ENCODE measurements at regions not wholly inside any gene's neighbourhood (a gene's known extent, or its start where the extent isn't known, plus 50 kb on each side); places are given as distances from the start of the nearest gene placed in this dataset.
"Not testable (repeated sequence)": the region's sequence is repeated elsewhere in the genome, so short reads cannot be mapped to it uniquely, and the experiment has no call there.

DNA sequence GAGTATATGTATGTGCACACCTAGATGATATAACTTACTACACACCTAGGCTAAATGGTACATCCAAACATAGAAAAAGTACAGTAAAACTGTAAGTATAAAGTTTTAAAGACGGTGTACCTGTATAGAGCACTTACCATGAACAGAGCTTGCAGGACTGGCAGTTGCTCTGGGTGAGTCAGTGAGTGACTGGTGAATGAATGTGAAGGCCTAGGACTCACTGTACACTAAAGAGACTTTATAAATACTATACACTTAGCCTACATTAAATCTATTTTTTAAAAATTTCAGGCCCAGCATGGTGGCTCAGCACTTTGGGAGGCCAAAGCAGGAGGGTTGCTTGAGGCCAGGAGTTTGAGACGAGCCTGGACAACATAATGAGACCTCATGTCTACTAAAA lies 195.3 kb downstream of the FZD1 start:
- no peak for DNase-seq (ENCODE audit: low read depth)

DNA sequence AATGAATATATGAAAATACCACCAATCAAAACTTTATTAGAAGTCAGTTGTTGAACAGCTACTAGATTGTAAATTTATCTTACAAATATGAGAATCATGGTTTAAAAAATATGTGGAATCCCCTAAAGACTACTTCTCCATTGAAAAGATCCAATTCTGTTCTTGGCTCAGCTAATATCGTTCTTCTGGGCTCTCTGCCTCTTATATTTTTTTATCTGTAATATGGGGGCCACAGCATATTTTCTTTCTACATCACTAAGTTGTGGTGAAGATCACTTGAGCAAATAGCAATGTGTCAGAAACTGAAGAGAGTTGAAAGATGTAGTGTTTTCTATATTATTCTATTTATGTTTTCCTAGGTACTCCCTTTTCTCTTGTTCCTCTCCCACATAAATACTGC lies 198.1 kb downstream of the FZD1 start:
- DNase-seq (ENCODE audit: low read depth) = no peak

- no peak for DNase-seq (ENCODE audit: low read depth)
Measured at GRCh38 chr7:91463330-91463729, 199.1 kb downstream of the FZD1 start.

DNA sequence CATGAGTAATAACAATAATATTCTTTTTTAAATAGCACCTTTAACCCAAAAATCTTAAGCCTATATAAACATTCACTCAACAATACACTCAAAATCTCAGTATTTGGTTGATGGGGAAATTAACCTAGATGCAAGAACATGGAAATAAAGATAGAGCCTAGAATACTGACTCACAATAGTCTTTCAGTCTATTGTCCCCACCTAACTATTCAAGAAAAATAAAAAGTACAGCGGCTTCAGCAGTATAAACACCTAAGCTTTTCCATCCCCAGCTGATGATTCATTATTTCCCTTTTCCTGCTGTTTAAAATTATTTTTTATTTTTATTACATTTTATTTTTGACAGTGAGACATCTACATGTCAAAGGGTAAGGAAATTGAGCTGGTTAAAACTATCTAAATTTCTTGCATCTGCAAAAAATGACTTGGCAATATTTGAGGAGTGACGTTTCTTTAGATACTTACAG lies 201.4 kb downstream of the FZD1 start:
- DNase-seq (ENCODE audit: low read depth) = no peak

DNA sequence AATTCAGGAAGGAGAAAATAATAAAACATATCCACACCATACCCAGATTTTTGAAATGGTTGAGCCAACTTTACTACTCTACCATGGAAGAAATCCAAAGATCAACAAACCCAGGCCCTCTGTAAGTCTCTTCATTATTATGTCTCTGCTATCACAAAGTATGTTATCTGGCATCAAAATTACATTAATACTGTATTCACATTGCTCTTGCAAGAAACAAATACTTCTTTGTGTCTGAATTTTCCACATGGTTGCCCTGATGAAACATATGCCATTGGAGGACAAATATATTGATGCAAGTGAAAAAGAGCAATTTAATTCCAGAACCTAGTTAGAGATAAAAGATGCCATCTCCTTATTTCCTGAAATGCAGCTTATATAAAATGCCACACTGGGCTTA lies 204.0 kb downstream of the FZD1 start:
- no peak for DNase-seq (ENCODE audit: low read depth)

DNA sequence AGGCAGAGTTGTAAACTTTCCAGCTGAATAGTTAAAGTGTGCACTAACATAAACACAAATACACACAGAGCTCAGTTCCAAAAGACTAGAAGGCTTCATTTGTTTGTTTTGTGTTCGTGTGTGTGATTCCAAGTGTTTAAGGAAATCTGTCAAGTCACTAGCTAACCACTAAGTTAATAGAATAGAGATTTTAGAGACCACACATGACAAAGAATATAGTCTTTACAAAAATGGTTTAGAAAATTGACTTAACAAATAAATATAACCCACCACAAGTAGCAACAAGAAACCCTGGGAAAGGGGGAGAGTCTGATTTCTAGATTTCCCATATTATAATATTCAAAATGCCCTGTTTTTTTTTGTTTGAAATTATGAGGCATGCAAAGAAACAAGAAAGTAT lies 209.4 kb downstream of the FZD1 start:
- no peak for DNase-seq (ENCODE audit: low read depth)

DNA sequence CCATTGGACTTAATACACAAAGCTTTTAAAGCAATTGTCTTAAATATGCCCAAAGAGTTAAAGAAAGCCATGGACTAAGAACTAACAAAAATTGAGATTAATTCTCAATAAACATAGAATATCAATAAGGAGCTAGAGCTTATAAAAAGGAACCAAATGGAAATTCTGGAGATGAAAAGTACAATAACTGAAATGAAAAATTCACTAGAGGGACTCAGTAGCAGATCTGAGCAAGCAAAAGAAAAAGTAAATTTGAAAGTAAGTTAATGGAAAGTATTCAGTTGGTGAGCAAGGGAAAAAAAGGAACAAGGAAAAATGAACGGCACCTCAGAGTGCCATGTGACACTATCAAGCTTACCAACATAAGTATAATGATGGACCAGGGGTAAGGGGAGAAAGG lies 209.8 kb downstream of the FZD1 start:
- no peak for DNase-seq (ENCODE audit: low read depth)

DNA sequence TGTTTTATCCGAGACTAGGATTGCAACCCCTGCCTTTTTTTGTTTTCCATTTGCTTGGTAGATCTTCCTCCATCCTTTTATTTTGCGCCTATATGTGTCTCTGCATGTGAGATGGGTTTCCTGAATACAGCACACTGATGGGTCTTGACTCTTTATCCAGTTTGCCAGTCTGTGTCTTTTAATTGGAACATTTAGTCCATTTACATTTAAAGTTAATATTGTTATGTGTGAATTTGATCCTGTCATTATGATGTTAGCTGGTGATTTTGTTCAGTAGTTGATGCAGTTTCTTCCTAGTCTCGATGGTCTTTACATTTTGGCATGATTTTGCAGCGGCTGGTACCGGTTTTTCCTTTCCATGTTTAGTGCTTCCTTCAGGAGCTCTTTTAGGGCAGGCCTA lies 216.2 kb downstream of the FZD1 start:
- not testable (repeated sequence) for DNase-seq (ENCODE audit: low read depth)

GRCh38 chr7:91491868-91492267 lies 227.6 kb downstream of the FZD1 start:
- DNase-seq (ENCODE audit: low read depth) = no peak

- DNase-seq (ENCODE audit: low read depth) = no peak
Measured at GRCh38 chr7:91492317-91492716, 228.1 kb downstream of the FZD1 start.

DNA sequence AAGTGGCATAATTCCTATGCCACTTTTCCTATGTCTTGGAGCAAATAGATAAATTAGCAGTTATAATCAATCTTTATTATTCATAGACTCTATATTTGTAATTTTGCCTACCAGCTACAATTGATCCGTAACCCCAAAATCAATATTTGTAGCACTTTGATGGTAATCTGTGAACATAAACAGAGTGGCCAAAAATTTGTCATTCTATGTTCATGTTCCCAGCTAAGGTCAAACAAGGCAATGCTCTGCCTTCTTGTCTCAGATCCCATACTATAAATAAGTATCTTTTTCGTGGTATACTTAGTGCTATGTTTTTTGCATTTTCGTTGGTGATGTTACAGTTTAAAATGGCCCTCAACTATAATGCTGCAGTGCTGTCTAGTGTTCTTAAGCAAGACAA lies 228.5 kb downstream of the FZD1 start:
- no peak for DNase-seq (ENCODE audit: low read depth)

DNA sequence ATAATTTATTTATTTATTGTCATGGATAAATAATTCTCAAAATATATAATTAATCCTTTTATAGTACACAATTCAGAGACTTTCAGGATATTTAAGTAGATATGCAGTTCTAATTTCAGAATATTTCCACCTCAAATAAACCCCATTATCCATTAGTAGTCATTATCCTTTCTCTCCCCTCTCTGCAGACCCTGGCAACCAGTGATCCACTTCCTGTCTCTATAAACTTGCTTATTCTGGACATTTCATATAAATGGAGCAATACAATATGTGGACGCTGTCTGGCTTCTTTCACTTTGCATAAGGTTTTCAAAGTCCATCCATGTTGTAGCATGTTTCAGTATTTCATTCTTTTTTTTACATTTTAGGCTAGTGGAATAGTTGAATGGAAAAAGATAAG lies 230.2 kb downstream of the FZD1 start:
- DNase-seq (ENCODE audit: low read depth) = no peak

- DNase-seq (ENCODE audit: low read depth) = no peak
Measured at GRCh38 chr7:91496251-91496820, 232.1 kb downstream of the FZD1 start.

GRCh38 chr7:91497277-91497676 lies 233.0 kb downstream of the FZD1 start:
- not testable (repeated sequence) for DNase-seq (ENCODE audit: low read depth)

- DNase-seq (ENCODE audit: low read depth) = no peak
Measured at GRCh38 chr7:91503934-91504555, 239.8 kb downstream of the FZD1 start.

GRCh38 chr7:91504919-91505318 lies 240.7 kb downstream of the FZD1 start:
- no peak for DNase-seq (ENCODE audit: low read depth)

DNA sequence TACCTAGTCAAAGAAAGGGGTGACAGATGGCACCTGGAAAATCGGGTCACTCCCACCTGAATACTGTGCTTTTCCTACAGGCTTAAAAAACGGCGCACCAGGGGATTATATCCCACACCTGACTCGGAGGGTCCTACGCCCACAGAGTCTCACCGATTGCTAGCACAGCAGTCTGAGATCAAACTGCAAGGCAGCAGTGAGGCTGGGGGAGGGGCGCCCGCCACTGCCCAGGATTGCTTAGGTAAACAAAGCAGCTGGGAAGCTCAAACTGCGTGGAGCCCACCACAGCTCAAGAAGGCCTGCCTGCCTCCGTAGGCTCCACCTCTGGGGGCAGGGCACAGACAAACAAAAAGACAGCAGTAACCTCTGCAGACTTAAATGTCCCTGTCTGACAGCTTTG lies 242.7 kb downstream of the FZD1 start:
- DNase-seq (ENCODE audit: low read depth) = not testable (repeated sequence)

GRCh38 chr7:91511861-91512260 lies 247.6 kb downstream of the FZD1 start:
- DNase-seq (ENCODE audit: low read depth) = not testable (repeated sequence)

DNA sequence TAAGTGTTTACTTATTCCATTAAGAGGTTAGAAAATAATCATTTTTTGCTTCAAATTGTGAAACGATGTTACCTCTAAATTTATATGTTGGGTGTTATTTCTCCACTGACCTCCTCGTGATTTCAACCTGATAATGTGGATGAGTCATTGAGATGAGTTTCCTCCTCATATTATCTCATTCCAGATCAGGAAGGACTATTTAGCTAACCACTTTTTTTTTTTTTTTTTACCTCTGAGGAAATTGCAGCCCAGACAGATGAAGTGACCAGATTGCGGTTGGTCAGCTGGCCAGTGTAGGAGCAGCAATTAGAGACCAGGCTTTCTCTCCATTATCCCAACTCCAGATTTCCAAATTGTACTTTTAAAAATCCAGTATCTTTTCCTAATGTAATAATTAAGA lies 248.7 kb downstream of the FZD1 start:
- DNase-seq (ENCODE audit: low read depth) = peak; percentile 21

- DNase-seq (ENCODE audit: low read depth) = no peak
Measured at GRCh38 chr7:91514591-91514990, 250.4 kb downstream of the FZD1 start.

DNA sequence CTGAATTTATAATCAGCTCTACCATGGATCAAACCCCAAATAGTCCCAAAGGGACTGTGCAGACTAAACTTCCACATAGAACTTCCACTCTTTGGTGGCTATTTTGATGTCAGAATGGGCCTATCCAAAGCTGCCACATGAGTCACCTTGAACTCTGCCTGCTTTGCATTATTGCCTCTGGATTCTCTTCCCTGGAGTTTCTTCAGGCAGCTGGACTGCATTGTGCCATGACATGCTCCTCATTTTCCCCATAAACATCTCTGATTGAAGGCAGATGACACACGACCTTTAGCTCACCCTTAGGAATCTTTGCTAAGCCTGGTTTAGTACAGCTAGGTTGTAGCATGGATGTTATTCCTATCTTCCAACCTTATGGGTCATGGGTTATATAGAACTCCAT lies 251.7 kb downstream of the FZD1 start:
- no peak for DNase-seq (ENCODE audit: low read depth)

DNA sequence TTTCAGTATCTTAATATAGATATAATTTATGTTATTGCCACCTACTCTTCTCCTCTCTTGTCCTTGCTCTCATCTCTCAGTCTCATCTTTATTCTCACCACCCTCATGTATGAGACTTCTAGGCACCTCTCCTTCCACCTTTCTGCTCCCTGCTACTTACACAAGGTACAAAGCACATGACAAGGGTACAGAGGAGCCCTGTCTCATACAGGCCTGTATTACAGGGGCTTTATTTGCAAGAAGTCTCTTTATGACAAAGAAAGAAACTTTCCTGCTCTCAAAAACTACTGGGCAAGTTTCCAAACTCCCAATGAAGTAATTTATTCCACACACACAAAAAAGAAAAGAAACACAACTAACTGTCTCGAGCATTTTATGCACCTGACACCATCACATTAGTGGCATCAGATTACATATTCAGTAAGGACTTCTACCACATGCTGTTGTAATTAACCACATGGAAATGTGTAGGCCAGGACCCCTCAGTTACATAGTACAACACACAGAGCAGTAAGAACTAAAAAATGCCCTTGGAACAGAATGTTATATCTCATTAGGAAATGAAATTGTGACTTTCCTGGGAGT lies 253.1 kb downstream of the FZD1 start:
- peak; percentile 51 for DNase-seq (ENCODE audit: low read depth)

GRCh38 chr7:91518058-91518457 lies 253.8 kb downstream of the FZD1 start:
- no peak for DNase-seq (ENCODE audit: low read depth)

Data from renal cortical epithelial cell (primary cell).